ENCODE measurements at regions not wholly inside any gene's neighbourhood (a gene's known extent, or its start where the extent isn't known, plus 50 kb on each side); places are given as distances from the start of the nearest gene placed in this dataset.
A peak's percentile ranks its signal among the peaks of the same experiment; 100 is the strongest.

- FAIRE-seq (no peak), DNase-seq (ENCODE audit: low read depth) (no peak)
- no peaks in the 10 kb centered on the region for H3K27me3 ChIP-seq (ENCODE audit: control insufficient read depth, insufficient read depth, low read length)
- TF ChIP-seq, protein P1, sequence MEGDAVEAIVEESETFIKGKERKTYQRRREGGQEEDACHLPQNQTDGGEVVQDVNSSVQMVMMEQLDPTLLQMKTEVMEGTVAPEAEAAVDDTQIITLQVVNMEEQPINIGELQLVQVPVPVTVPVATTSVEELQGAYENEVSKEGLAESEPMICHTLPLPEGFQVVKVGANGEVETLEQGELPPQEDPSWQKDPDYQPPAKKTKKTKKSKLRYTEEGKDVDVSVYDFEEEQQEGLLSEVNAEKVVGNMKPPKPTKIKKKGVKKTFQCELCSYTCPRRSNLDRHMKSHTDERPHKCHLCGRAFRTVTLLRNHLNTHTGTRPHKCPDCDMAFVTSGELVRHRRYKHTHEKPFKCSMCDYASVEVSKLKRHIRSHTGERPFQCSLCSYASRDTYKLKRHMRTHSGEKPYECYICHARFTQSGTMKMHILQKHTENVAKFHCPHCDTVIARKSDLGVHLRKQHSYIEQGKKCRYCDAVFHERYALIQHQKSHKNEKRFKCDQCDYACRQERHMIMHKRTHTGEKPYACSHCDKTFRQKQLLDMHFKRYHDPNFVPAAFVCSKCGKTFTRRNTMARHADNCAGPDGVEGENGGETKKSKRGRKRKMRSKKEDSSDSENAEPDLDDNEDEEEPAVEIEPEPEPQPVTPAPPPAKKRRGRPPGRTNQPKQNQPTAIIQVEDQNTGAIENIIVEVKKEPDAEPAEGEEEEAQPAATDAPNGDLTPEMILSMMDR (IDR thresholded peaks at IDR 0.05; ENCODE audit: insufficient read depth, low read length, severe bottlenecking) = no peak
- no peaks in the 10 kb centered on the region for H3K36me3 ChIP-seq (ENCODE audit: control insufficient read depth, insufficient read depth, low read length)
- no peak overlapping the region for H3K4me3 ChIP-seq (ENCODE audit: low read depth, low read length)
Measured at GRCh38 chr5:110112348-110112747, 422.6 kb downstream of the MAN2A1 start.

- Histone ChIP-seq H3K4me3 (ENCODE audit: low read depth, low read length) (no peak overlapping the region), H3K27me3 (ENCODE audit: control insufficient read depth, insufficient read depth, low read length) (no peaks in the 10 kb centered on the region), H3K36me3 (ENCODE audit: control insufficient read depth, insufficient read depth, low read length) (no peaks in the 10 kb centered on the region)
- DNase-seq (ENCODE audit: low read depth) = peak; percentile 56
- FAIRE-seq = no peak
- TF ChIP-seq, protein P1 (IDR thresholded peaks at IDR 0.05; ENCODE audit: insufficient read depth, low read length, severe bottlenecking) = no peak
Measured at GRCh38 chr5:110115503-110115902, 425.8 kb downstream of the MAN2A1 start.

- Histone ChIP-seq H3K36me3 (ENCODE audit: control insufficient read depth, insufficient read depth, low read length) (no peaks in the 10 kb centered on the region), H3K4me3 (ENCODE audit: low read depth, low read length) (no peak overlapping the region), H3K27me3 (ENCODE audit: control insufficient read depth, insufficient read depth, low read length) (no peaks in the 10 kb centered on the region)
- TF ChIP-seq, protein P1 (IDR thresholded peaks at IDR 0.05; ENCODE audit: insufficient read depth, low read length, severe bottlenecking) = no peak
- FAIRE-seq (no peak), DNase-seq (ENCODE audit: low read depth) (no peak)
Measured at GRCh38 chr5:110116539-110116938, 426.8 kb downstream of the MAN2A1 start.

DNA sequence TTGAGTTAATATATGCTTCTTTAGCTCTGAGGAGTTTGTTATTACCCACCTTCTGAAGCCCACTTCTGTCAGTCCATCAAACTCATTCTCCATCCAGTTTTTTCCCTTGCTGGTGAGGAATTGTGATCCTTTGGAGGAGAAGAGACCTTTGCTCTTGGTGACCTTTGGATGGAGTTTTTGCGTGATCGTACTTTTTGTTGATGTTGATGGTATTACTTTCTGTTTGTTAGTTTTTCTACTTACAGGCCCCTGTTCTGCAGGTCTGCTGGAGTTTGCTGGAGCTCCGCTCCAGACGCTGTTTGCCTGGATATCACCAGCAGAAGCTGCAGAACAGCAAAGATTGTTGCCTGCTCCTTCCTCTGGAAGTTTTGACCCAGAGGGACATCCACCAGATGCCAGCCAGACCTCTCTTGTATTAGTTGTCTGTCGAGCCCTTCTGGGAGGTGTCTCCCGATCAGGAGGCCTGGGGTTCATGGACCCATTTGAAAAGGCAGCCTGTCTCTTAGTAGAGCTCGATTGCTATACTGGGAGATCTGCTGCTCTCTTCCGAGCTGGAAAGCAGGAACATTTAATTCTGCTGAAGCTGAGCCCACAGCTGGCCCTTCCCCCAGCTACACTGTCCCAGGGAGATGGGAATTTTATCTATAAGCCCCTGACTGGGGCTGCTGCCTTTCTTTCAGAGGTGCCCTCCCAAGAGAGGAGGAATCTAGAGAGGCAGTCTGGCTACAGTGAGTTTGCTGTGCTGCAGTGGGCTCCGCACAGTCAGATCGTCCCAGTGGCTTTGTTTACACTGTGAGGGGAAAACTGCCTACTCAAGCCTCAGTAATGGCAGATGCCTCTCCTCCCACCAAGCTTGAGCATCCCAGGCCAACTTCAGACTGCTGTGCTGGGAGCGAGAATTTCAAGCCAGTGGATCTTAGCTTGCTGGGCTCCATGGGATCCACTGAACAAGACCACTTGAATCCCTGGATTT is 445.5 kb downstream of the MAN2A1 start:
- no peaks in the 10 kb centered on the region for H3K27me3 ChIP-seq (ENCODE audit: control insufficient read depth, insufficient read depth, low read length)
- no peak overlapping the region for H3K4me3 ChIP-seq (ENCODE audit: low read depth, low read length)
- no peaks in the 10 kb centered on the region for H3K36me3 ChIP-seq (ENCODE audit: control insufficient read depth, insufficient read depth, low read length)
- TF ChIP-seq, protein P1 (IDR thresholded peaks at IDR 0.05; ENCODE audit: insufficient read depth, low read length, severe bottlenecking) = no peak
- DNase-seq (ENCODE audit: low read depth) (no peak), FAIRE-seq (no peak)

DNA sequence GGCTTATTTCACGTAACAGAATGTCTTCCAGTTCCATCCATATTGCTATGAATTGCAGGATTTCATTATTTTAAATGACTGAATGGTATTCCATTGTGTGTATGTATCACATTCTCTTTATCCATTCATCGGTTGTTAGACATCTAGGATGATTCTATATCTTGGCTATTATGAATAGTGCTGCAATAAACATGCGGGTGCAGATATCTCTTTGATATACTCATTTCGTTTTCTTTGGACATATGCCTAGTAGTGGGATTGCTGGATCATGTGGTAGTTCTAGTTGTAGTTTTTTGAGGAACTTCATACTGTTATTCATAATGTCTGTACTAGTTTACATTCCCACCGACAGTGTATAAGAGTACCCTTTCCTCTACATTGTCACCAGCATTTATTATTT is 460.5 kb downstream of the MAN2A1 start:
- Histone ChIP-seq H3K4me3 (ENCODE audit: low read depth, low read length) (no peak overlapping the region), H3K27me3 (ENCODE audit: control insufficient read depth, insufficient read depth, low read length) (no peaks in the 10 kb centered on the region), H3K36me3 (ENCODE audit: control insufficient read depth, insufficient read depth, low read length) (no peaks in the 10 kb centered on the region)
- TF ChIP-seq, protein P1 (IDR thresholded peaks at IDR 0.05; ENCODE audit: insufficient read depth, low read length, severe bottlenecking) = no peak
- DNase-seq (ENCODE audit: low read depth) = peak; percentile 9
- no peak for FAIRE-seq
